ENCODE measurements at regions not wholly inside any gene's neighbourhood (a gene's known extent, or its start where the extent isn't known, plus 50 kb on each side); places are given as distances from the start of the nearest gene placed in this dataset.

- no peak for DNase-seq
These were observed 393.1 kb downstream of the BRINP1 start for GRCh38 chr9:118976160-118976559.

GRCh38 chr9:118984607-118985006 lies 384.6 kb downstream of the BRINP1 start:
- DNase-seq = no peak

GRCh38 chr9:118985851-118986250 lies 383.4 kb downstream of the BRINP1 start:
- DNase-seq = no peak

DNA sequence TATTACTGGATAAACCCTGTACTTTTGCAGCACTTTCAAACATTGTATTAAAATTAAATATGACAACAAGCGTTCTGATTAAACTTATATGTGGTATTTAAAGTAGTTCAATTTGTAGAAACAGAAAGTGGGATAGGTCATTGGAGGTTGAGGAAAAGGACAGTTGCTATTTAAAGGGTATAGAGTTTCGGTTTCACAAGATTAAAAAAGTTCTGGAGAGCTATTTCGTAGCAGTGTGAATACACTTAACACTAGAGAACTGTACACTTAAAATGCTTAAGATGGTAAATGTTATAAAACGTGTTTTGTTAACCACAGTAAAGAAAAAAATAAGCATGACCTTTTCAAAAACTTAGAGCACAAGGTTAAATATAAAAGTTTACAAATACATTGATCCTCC lies 382.1 kb downstream of the BRINP1 start:
- no peak for DNase-seq

DNA sequence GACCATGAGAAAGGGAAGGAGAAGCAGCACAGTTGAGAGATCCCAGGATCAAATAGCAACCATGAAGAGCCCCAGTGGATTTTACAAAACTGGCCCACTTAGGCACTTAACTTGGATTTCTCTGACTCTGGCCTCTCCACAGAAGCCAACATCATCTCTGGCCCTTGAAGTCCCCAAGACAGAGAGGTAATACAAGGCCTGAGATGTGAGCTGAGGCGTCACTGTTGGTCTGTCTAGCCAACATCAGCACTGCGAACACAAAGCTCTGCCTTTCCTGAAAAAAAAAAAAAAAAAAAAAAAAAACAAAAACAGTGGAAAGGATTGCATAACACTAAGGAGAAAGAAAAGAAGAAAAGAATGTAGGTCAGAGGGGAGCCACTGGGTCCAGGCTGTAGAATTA lies 378.3 kb downstream of the BRINP1 start:
- no peak for DNase-seq

DNA sequence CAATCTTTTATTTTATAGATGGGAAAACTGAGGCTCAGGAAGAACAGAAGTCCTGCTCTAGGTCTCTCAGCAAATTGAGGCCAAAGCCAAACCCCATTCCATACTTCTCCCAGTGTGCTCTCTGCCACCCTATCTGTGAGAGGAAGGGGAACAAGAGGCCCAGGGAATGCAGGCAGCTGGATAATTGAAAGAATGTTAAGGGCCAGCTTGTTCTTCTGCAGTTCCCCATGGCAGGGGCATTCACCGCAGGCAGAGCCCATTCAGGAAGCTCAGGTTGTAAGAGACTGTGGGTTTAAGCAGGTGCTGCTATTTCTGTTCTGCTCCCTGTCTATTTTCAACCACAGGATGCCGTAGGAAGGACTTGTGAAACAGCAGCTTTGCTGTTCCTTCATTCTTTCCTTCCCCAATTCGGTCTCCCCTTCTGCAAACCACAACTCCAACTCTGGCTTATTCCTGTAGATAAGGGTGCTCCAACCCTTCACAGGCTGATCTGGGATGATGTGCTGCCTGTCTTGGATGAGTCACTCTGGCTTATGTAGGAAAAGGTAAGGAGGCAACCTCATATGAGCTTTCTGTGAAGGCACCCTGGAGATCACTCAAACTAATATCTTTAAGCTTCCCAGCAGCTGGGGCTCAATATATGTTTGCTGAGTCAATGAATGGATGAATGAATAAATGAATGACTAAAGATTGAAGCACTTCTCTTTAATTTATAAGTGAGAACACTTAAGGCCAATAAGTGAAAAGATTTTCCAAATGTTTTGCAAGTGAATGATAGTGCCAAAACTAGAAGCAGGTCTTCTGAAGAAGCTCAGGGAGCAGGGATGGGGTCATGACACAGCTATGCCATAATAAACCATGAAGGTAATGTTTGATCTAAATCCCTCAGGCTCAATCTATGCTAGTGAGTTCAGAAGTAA lies 377.6 kb downstream of the BRINP1 start:
- DNase-seq = no peak

DNA sequence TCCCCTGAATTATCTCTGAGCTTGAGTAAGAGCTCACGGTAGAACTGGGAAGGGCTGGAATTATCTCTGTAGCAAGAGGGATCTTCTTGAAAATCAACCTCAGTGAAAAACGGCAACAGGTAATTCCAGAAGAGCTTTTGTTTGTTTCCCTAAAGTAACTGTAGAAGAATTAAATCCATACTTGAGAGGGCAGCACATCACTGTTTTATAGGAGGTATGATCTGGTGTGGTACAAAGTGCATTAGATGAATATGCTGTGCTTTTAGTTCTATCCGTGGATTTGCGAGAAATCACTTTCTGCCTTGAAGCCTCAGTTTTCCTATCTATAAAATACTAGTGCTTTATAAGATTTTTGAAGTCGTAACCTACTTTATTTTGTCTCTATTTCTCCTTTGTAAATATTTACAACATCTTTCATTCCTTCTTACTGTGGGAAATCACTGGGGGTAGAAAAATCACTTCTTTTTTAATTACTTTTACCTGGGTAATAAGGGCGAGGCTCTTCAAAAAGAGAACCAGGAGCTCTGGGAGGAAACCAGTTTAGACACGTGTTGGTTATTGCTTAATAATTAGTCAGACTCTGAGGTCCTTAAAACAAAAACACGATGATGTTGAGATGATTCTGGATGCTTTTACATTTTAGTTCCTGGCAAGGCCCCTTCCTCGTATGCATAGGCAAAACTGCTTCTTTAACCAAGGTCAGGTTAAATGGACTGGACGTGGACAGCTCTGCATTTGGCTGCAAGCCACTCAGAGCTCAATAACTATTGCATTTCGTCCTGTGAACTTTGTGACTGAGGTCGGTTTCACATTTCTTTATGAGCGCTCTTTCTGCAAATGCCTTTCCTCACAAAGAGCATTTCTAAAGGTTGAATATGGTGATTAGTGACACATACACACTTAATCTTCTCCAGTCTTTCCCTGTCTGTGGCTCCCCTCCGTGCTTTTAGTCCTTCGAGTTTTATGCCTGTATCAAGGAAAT lies 376.1 kb downstream of the BRINP1 start:
- no peak for DNase-seq

- DNase-seq = no peak
These were observed 375.3 kb downstream of the BRINP1 start for GRCh38 chr9:118993965-118994364.

DNA sequence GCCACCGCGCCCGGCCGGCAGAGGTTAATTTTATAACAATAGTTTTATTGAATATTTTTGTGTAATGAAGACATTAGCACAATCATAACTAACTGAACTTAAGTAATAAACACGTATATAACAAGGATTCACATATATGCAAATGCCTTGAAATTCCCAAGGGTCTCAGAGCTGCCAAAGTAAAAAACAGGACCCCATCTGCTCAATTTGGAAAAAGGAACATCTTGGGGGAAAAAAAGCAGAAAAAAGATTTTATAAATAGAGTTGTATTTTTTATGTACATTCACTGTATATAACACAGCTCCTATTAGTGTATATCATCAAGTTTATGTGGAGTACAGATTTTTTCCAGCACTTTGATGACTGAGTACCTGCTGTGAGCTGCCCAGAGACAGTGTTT lies 366.7 kb downstream of the BRINP1 start:
- DNase-seq = no peak

DNA sequence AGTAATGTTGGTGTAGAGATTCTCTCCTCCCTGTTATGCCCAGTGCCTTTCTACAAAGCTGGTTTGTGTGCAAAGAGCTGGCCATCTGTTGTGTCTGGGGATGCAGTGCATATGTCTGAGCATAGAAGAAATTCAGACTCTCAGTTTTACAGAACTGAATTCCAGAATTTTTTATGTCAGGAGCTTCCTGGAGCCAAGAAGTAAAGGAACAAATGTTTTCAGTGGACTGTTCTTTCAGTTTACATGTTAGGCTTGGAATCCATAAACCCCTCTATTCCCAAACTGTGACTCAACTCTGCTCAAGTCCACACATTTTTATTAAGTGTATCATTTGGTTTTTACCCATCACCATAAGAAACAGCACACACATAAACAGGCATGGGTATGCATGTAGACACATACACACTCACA lies 366.0 kb downstream of the BRINP1 start:
- no peak for DNase-seq

DNA sequence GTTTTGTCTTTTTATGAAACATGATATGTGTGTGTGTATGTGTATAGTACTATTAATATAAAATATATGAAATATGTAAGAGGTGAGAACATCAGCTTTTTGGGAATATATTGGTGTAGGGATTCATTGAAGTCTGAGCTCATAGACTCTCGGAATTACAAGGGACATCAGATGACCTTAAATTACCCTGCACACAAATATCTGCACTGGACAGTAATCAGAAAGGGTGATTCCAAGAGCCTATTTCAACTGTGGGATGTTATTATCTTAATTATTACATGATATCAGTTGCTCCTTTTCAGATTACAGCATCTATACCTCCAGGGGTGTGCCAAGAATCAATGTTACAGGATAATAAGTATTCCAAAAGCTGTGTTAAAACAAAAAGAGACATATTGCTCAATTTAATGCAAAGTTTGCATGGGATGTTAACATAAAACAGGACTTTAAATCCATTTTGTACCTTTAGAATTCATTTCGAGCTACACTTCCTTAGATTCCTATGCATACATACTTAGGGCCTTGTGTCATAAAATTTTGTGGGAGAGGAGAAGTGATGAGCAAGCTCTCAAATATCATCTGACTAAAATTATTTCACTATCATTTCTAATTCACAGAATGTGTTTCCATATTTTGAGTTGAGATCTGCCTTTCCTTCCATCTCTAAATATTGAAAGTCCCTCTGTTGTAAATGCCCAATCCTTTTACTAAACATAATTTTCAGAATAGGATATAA lies 365.2 kb downstream of the BRINP1 start:
- no peak for DNase-seq

DNA sequence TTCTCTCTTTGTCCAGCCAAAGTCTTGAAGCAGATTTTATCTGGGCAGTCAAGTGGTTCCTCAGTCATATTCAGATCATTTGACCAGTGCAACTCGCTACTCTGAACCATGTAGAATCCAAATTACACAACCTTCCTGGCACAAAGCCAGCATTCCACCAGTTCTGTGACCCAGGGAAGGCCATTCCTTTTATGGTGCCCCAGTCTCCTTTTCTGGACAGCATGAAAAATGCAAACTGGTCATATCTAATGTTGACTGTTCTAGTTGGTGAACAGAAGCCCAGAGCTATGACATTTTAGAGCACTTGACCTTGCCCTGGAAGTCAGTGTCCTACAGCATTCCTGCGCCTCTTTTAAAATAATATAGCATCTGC lies 364.6 kb downstream of the BRINP1 start:
- peak; percentile 0 for DNase-seq

DNA sequence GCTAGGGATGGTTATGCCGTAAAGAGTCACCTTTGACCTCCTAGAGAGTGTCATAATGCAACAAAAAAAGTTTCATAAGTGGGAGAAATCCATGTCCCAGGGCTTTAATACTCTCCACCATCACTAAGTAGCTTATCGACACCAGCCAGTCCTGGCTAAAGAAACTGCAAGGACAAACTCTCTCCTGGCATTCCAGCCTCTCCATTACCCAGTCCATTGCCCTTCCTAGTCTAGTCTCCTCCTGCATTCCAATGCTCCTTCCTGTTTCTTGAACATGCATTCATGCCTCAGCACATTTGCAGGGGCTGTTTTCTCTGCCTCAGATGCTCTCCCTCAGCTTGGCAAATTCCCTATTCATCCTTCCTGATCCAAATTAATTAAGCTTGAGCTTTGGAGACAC lies 364.1 kb downstream of the BRINP1 start:
- DNase-seq = no peak

DNA sequence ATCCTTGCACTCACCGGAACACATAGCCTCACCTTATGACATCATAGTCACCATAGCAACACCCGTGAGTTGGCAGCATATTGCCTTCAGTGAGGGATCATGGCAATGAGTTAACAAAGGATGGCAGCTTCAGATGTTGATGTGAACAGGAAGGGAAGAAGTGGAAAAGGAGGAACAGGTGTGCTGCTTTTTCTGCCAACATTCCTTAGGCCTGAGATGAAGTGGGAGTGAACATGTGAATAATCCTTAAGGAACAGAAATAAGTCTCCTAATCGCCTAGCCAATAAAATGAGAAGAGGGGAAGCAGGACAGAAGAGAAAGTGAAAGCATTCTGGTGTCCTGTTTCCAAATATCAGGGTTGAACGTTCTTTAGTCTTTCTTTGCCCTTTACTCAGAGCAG lies 360.0 kb downstream of the BRINP1 start:
- DNase-seq = no peak

GRCh38 chr9:119020284-119020683 lies 349.0 kb downstream of the BRINP1 start:
- DNase-seq = no peak

DNA sequence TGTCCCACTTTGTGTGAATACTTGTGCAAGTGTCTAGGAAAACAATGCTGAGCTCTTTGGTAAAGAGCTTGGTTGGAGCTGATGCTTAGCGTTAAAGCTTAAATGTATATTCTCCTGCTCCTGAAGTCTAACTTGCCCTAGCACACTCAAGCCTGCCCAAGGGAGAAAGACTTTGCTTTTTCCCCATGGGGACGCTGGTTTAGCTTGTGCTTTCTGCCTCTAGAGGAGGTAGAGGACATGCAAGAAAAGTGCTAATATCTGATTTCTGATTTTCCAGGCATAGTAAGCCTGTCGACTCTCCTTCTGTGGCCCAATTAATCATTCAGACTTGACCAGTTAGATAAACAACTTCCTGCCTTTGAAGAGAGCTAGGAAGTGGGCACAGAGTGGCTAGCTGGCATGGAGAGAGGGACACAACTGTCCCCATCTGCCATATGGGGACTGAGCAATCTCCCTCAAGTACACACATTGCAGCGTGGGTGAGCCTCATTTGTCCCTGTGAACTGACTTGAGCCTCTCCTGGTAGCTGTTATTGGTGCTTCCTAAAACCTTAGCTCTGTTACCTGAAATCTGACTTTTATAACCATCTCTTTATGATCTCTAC lies 348.4 kb downstream of the BRINP1 start:
- DNase-seq = no peak

GRCh38 chr9:119026120-119026519 lies 343.1 kb downstream of the BRINP1 start:
- DNase-seq = no peak

GRCh38 chr9:119027901-119028699 lies 341.1 kb downstream of the BRINP1 start:
- DNase-seq = no peak

DNA sequence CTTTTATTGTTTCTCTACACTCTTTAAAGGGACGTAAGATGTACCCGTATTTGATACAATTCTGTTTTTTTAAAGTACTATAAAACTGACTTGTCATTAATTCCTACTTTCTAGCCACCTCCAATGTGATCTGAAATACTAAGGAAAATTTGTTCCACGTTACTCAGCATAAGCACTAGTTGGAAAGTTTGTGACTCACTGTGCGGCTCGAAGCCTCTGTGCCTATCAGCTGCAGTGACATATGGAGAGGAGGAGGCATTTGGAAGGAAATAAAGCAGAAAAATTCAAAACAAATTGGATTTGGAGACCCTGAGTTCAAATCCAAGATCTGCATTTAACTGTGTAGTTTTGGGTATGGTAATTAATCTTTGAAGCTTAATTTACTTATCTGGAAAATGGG lies 339.3 kb downstream of the BRINP1 start:
- no peak for DNase-seq

DNA sequence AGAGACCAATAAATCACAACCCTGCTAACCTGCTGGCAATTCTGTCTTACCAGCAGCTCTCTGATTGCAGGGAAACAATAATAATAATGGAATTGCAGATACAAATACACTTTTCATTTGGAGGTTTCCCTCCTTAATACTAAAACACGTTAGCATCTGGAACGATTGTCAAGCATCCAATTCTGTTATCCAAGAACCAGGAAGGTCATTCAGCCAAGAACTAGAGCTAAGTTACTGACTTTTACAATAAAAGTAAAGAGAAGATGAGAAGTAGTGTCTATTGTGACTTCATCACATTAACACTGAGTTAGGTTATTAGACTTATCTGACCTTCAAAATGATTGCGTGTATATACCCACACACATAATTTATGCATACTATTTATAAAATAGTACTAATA lies 335.6 kb downstream of the BRINP1 start:
- no peak for DNase-seq

- no peak for DNase-seq
These were observed 332.3 kb downstream of the BRINP1 start for GRCh38 chr9:119036969-119037368.

DNA sequence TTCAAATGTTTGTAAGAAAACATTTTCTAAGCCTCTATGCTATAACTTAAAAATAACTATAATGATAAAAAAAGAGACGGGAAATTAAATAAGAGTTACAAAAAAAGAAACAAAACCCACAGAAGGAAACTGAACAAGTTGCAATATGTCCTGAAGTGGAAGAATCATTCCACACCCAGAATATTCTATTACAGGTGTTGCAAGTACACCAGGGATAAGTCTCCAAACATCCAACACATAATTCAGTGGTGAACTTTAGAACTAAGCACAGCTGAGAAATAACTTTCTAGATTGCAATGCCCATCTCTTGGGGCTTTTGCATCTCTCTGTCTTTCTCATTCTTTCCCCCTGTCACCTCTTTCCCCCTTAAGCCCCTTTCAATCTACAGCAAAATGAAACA lies 325.2 kb downstream of the BRINP1 start:
- no peak for DNase-seq

All from GOT3 (cell line).